ENCODE measurements at regions not wholly inside any gene's neighbourhood (a gene's known extent, or its start where the extent isn't known, plus 50 kb on each side); places are given as distances from the start of the nearest gene placed in this dataset.

- TF ChIP-seq FOXA1 (IDR thresholded peaks at IDR 0.05) (no peak), ELF4 (IDR thresholded peaks at IDR 0.05) (no peak), SUZ12 (IDR thresholded peaks at IDR 0.05) (no peak), FOXM1 (IDR thresholded peaks at IDR 0.05; ENCODE audit: borderline replicate concordance) (no peak), L3MBTL2 (conservative IDR thresholded peaks at IDR 0.05) (no peak), NFRKB (IDR thresholded peaks at IDR 0.05) (no peak), PKNOX1 (IDR thresholded peaks at IDR 0.05) (no peak), TARDBP (IDR thresholded peaks at IDR 0.05) (no peak), SP1 (IDR thresholded peaks at IDR 0.05) (no peak), BHLHE40 (IDR thresholded peaks at IDR 0.05; ENCODE audit: borderline replicate concordance) (no peak), HDGF (IDR thresholded peaks at IDR 0.05; ENCODE audit: borderline replicate concordance) (no peak)
Measured at GRCh38 chr5:51488803-51489642, 105.8 kb downstream of the ISL1 start.

All from HEK293T (cell line).